ENCODE measurements at regions not wholly inside any gene's neighbourhood (a gene's known extent, or its start where the extent isn't known, plus 50 kb on each side); places are given as distances from the start of the nearest gene placed in this dataset.
"Not testable (repeated sequence)": the region's sequence is repeated elsewhere in the genome, so short reads cannot be mapped to it uniquely, and the experiment has no call there.

- no peak for DNase-seq
Measured at GRCh38 chr5:158514986-158515359, 584.7 kb downstream of the EBF1 start.

- DNase-seq, result no peak
Measured at GRCh38 chr5:158514319-158514985, 585.3 kb downstream of the EBF1 start.

GRCh38 chr5:158513490-158514318 is 586.0 kb downstream of the EBF1 start:
- no peak for DNase-seq

GRCh38 chr5:158511454-158511853 is 588.3 kb downstream of the EBF1 start:
- no peak for DNase-seq

- DNase-seq, result no peak
Measured at GRCh38 chr5:158510479-158510878, 589.2 kb downstream of the EBF1 start.

GRCh38 chr5:158506648-158507047 is 593.1 kb downstream of the EBF1 start:
- no peak for DNase-seq

- DNase-seq, result no peak
Measured at GRCh38 chr5:158502686-158503085, 597.0 kb downstream of the EBF1 start.

GRCh38 chr5:158499892-158500418 is 599.8 kb downstream of the EBF1 start:
- DNase-seq, result no peak

GRCh38 chr5:158499075-158499891 is 600.4 kb downstream of the EBF1 start:
- DNase-seq, result peak; percentile 65

- DNase-seq, result no peak
Measured at GRCh38 chr5:158496624-158497023, 603.1 kb downstream of the EBF1 start.

GRCh38 chr5:158494541-158494940 is 605.2 kb downstream of the EBF1 start:
- DNase-seq, result no peak

- not testable (repeated sequence) for DNase-seq
Measured at GRCh38 chr5:158494044-158494443, 605.7 kb downstream of the EBF1 start.

GRCh38 chr5:158492841-158493242 is 606.9 kb downstream of the EBF1 start:
- DNase-seq, result peak; percentile 76

GRCh38 chr5:158492136-158492535 is 607.6 kb downstream of the EBF1 start:
- no peak for DNase-seq

- DNase-seq, result no peak
Measured at GRCh38 chr5:158487664-158488063, 612.1 kb downstream of the EBF1 start.

GRCh38 chr5:158487156-158487555 is 612.6 kb downstream of the EBF1 start:
- DNase-seq, result no peak

GRCh38 chr5:158486566-158486965 is 613.1 kb downstream of the EBF1 start:
- no peak for DNase-seq

- peak; percentile 91 for DNase-seq
Measured at GRCh38 chr5:158485604-158486081, 614.1 kb downstream of the EBF1 start.

- peak; percentile 59 for DNase-seq
Measured at GRCh38 chr5:158485047-158485446, 614.7 kb downstream of the EBF1 start.

- DNase-seq, result peak; percentile 53
Measured at GRCh38 chr5:158484150-158484549, 615.6 kb downstream of the EBF1 start.

- DNase-seq, result no peak
Measured at GRCh38 chr5:158483281-158483860, 616.3 kb downstream of the EBF1 start.

- no peak for DNase-seq
Measured at GRCh38 chr5:158482125-158482524, 617.6 kb downstream of the EBF1 start.

Measured in tongue (tissue), 1 donor.